ENCODE measurements at regions not wholly inside any gene's neighbourhood (a gene's known extent, or its start where the extent isn't known, plus 50 kb on each side); places are given as distances from the start of the nearest gene placed in this dataset.
A peak's percentile ranks its signal among the peaks of the same experiment; 100 is the strongest.
"Not testable (repeated sequence)": the region's sequence is repeated elsewhere in the genome, so short reads cannot be mapped to it uniquely, and the experiment has no call there.

GRCh38 chr18:8882632-8883408 lies 177.5 kb downstream of the MTCL1 start:
- DNase-seq: peak; percentile 54 to 66
- no peak for TF ChIP-seq POLR2A (IDR thresholded peaks at IDR 0.05; ENCODE audit: low read length)
- no peak for TF ChIP-seq GATA1 (IDR thresholded peaks at IDR 0.05; ENCODE audit: low read depth, low read length)

GRCh38 chr18:8883409-8883668 lies 178.0 kb downstream of the MTCL1 start:
- DNase-seq: no peak
- TF ChIP-seq GATA1 (IDR thresholded peaks at IDR 0.05; ENCODE audit: low read depth, low read length) (no peak), POLR2A (IDR thresholded peaks at IDR 0.05; ENCODE audit: low read length) (no peak)

- DNase-seq: not testable (repeated sequence)
Observed at GRCh38 chr18:8887877-8888276, 182.5 kb downstream of the MTCL1 start.

GRCh38 chr18:8889489-8889888 lies 184.1 kb downstream of the MTCL1 start:
- DNase-seq: no peak
- TF ChIP-seq GATA1 (IDR thresholded peaks at IDR 0.05; ENCODE audit: low read depth, low read length): no peak
- TF ChIP-seq POLR2A (IDR thresholded peaks at IDR 0.05; ENCODE audit: low read length): no peak

GRCh38 chr18:8890503-8890902 lies 185.1 kb downstream of the MTCL1 start:
- DNase-seq: not testable (repeated sequence)

GRCh38 chr18:8890957-8891464 lies 185.7 kb downstream of the MTCL1 start:
- no peak for TF ChIP-seq GATA1 (IDR thresholded peaks at IDR 0.05; ENCODE audit: low read depth, low read length)
- TF ChIP-seq POLR2A (IDR thresholded peaks at IDR 0.05; ENCODE audit: low read length): no peak
- DNase-seq: peak; percentile 74 to 81

- TF ChIP-seq GATA1 (IDR thresholded peaks at IDR 0.05; ENCODE audit: low read depth, low read length) (no peak), POLR2A (IDR thresholded peaks at IDR 0.05; ENCODE audit: low read length) (no peak)
- DNase-seq: peak in 1 of 2 experiments; percentile 20
Observed at GRCh38 chr18:8893221-8893620, 187.9 kb downstream of the MTCL1 start.

GRCh38 chr18:8893628-8894231 lies 188.4 kb downstream of the MTCL1 start:
- TF ChIP-seq GATA1 (IDR thresholded peaks at IDR 0.05; ENCODE audit: low read depth, low read length) (no peak), POLR2A (IDR thresholded peaks at IDR 0.05; ENCODE audit: low read length) (no peak)

GRCh38 chr18:8894823-8895222 lies 189.5 kb downstream of the MTCL1 start:
- no peak for DNase-seq
- no peak for TF ChIP-seq GATA1 (IDR thresholded peaks at IDR 0.05; ENCODE audit: low read depth, low read length)
- TF ChIP-seq POLR2A (IDR thresholded peaks at IDR 0.05; ENCODE audit: low read length): no peak

More at GRCh38 chr18:8893628-8894231, 188.4 kb downstream of the MTCL1 start:
- no peak for DNase-seq

GRCh38 chr18:8895341-8895740 lies 190.0 kb downstream of the MTCL1 start:
- no peak for TF ChIP-seq POLR2A (IDR thresholded peaks at IDR 0.05; ENCODE audit: low read length)
- no peak for TF ChIP-seq GATA1 (IDR thresholded peaks at IDR 0.05; ENCODE audit: low read depth, low read length)
- DNase-seq: no peak

- TF ChIP-seq GATA1 (IDR thresholded peaks at IDR 0.05; ENCODE audit: low read depth, low read length) (no peak), POLR2A (IDR thresholded peaks at IDR 0.05; ENCODE audit: low read length) (no peak)
Observed at GRCh38 chr18:8895987-8896619, 190.7 kb downstream of the MTCL1 start.

GRCh38 chr18:8899000-8899399 lies 193.6 kb downstream of the MTCL1 start:
- peak; percentile 21 to 33 for DNase-seq
- TF ChIP-seq GATA1 (IDR thresholded peaks at IDR 0.05; ENCODE audit: low read depth, low read length) (no peak), POLR2A (IDR thresholded peaks at IDR 0.05; ENCODE audit: low read length) (no peak)

More at GRCh38 chr18:8895987-8896619, 190.7 kb downstream of the MTCL1 start:
- DNase-seq: no peak

- no peak for TF ChIP-seq GATA1 (IDR thresholded peaks at IDR 0.05; ENCODE audit: low read depth, low read length)
- no peak for DNase-seq
Observed at GRCh38 chr18:8900552-8900951, 195.2 kb downstream of the MTCL1 start.

- TF ChIP-seq POLR2A (IDR thresholded peaks at IDR 0.05; ENCODE audit: low read length) (no peak), GATA1 (IDR thresholded peaks at IDR 0.05; ENCODE audit: low read depth, low read length) (no peak)
- DNase-seq: no peak
Observed at GRCh38 chr18:8901019-8901418, 195.7 kb downstream of the MTCL1 start.

- no peak for DNase-seq
- TF ChIP-seq GATA1 (IDR thresholded peaks at IDR 0.05; ENCODE audit: low read depth, low read length) (no peak), POLR2A (IDR thresholded peaks at IDR 0.05; ENCODE audit: low read length) (no peak)
Observed at GRCh38 chr18:8904316-8904715, 198.2 kb upstream of the NDUFV2 start.

Data from erythroblast (primary cell).